Fibroblast of mammary gland (primary cell): ENCODE measurements at regions not wholly inside any gene's neighbourhood (a gene's known extent, or its start where the extent isn't known, plus 50 kb on each side); places are given as distances from the start of the nearest gene placed in this dataset.
A peak's percentile ranks its signal among the peaks of the same experiment; 100 is the strongest.

ENCODE experiments used
- DNase-seq: peaks from one replicate; pipeline ENCODE4 v3.0.0-alpha.2; 2010; ENCODE audit warnings: low read depth
- H3K4me3 ChIP-seq: 2 replicates; pipeline ENCODE4 v1.5.1; 2011; ENCODE audit warnings: low read depth, mild to moderate bottlenecking, low read length, moderate library complexity; ENCODE audit not compliant: control insufficient read depth
- TF ChIP-seq, protein P1 (sequence below): conservative IDR thresholded peaks from 2 replicates; pipeline ENCODE4 v1.5.1; 2011; ENCODE audit warnings: low read depth, low read length, inconsistent platforms; ENCODE audit not compliant: control insufficient read depth, insufficient read depth

DNA sequence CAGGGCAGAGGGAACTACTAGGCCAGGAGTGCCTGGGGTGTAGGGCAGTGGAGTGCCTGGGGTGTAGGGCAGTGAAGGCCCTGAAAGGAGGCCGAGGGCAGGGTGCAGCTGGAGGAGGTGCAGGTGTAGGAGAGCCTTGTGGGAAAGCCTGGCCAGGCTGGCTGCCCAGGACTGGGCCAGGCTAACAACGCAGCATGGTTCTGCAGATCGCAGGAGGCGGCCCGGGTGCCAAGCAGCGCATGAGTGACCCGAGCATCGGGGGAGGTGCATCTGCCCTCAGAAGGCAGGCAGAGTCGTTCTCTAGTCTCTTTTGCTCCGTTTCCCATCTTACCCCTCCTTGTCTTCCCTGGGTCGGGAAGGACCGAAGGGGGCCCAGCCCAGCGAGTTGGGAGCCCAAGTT, 151.5 kb upstream of the PHACTR3 start:
- no peak overlapping the region for H3K4me3 ChIP-seq
- TF ChIP-seq, protein P1, sequence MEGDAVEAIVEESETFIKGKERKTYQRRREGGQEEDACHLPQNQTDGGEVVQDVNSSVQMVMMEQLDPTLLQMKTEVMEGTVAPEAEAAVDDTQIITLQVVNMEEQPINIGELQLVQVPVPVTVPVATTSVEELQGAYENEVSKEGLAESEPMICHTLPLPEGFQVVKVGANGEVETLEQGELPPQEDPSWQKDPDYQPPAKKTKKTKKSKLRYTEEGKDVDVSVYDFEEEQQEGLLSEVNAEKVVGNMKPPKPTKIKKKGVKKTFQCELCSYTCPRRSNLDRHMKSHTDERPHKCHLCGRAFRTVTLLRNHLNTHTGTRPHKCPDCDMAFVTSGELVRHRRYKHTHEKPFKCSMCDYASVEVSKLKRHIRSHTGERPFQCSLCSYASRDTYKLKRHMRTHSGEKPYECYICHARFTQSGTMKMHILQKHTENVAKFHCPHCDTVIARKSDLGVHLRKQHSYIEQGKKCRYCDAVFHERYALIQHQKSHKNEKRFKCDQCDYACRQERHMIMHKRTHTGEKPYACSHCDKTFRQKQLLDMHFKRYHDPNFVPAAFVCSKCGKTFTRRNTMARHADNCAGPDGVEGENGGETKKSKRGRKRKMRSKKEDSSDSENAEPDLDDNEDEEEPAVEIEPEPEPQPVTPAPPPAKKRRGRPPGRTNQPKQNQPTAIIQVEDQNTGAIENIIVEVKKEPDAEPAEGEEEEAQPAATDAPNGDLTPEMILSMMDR: no peak
- no peak for DNase-seq

DNA sequence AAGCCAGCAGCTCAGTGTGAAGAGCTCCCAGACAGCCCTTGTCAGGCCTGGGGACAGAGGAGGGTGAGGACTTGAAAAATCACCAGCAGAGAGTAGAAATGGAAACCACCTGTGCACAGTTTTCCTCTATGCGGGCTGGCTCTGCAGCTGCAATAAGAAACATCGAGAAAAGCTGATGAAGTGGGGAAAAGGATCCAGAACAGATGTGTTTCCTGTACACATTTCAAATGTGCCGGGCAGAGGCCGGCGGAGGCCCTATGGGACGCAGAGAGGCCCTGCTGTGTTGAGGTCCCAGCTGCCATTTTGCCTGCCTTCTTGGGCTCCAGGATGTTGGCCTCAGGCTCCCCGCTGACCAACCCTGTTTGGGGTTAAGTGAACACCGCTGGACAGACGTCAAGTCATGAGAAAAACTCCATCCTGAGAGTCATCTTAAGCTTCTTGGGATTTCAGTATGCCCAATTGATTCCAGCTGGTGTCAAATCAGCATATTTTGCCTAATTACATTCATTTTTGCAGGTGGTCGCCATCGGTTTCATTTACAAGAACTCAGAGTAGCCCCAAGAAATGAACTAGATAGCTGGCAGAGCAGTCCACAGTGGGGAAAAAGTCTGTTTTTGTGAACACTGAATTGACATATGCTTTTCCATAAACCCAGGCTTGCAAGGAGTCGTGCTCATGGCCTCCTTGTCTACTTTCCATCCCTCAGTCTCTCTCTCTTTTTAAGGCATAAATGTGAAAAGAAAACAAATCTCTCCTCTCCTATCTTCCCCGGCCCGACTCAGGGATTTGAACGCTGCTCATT, 150.4 kb upstream of the PHACTR3 start:
- no peak overlapping the region for H3K4me3 ChIP-seq
- TF ChIP-seq, protein P1: no peak
- no peak for DNase-seq

DNA sequence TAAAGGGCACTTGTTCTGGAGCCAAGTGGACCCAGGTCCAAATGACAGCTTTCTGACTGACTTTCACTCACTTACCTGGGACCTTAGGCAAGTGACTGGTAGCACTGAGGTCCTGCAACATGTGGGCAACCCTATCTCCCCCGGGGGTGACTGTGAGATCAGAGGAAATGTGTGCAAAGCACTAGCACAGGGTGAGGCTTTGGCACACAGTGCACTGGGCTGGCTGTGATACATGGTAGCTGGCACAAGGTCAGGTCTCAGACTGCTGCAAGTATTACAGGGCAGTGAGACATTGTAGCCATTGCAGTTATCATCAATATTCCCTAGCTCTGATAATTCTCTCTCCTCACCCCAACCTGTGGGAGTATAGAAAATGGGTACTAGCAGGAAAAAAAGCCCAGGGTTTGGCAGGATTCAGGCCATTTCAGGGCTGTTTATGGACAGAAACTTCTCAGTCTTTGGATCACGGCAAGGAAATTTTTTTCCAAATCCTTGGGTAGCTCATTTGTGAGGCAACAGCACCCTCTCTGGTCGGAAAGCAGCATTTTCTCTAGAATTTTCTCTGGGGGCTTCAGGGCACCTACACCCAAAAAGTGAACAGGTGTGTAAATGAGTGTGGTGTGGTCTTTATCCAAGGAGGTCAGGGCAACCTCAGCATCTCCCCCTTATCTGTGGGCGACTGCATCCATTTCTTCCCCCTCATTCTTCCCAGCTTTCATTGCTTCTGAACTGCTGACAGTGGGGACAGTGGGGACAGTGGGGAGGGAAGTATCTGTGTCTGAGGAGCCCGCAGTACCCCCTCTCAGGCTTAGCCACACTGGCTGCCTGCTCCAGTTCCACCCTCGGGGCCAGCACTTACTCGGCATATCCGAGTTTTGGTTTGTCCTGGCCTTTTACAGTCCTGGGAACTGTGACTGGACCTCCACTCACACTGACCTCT, 148.7 kb upstream of the PHACTR3 start:
- peak; percentile 4 for DNase-seq
- TF ChIP-seq, protein P1: peak; percentile 43
- H3K4me3 ChIP-seq: no peak overlapping the region

DNA sequence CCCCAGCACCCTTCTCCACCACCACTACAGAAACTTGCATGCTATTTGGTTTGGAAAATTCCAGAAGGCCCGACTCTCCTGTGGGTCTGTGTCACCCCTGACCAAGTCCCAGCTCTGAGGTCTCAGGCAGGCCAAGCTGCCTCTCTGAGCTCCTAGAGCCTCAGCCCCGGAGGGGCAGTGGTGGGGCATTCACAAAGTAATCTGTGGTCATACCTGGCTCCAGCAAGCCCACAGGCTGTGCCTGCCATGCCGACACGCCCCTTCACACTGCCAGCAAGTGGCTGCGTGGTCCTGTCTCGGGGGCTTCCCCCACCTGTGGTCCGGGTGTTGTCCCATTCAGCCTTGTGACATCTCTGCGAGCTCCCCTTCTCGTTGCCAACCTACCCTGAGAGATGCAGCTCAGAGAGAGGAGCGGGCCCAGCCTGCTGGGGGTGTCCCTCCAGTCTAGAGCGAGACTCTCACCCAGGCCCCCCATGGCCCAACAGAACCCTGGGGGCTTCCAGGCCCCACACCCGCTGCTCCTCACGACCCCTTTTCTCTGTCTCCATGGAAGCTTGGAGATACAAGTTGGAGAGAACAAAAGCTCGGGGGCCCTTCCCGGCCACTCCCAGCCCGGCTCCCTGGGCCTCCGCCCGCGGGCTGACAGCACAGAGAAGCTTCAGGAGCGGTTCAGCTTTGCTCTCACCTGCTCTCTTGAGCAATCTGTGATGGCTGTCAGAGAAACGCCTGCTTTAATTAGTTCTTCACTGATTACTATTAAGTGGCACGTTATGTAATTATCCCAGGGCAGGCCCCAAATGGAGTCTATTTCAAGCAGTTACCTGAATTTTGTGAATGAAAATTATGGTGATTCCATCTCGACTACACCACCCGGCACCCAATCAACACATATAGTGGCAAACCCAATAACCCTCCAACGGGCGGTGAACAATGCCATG, 147.7 kb upstream of the PHACTR3 start:
- H3K4me3 ChIP-seq: no peak overlapping the region
- no peak for DNase-seq
- TF ChIP-seq, protein P1: no peak

DNA sequence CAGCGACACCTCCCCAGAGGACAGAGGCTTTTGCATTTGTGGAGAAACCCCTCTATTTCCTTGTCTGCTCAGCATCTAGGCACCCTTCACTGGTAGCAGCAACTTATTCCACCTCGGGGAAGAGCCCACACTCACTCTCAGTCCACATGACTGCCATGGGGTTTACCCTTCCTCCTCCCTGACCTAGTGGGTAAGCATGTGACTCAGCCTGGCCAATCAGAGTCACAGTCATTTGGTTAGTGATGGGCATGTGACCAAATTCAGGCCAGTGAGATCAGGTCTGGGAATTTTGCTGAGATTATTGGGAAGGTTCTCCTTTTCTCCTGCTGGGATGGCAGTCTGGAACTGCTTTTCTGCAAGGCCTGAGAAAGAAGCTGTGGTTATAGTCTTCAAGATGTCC, 145.7 kb upstream of the PHACTR3 start:
- no peak overlapping the region for H3K4me3 ChIP-seq
- TF ChIP-seq, protein P1: no peak
- no peak for DNase-seq

DNA sequence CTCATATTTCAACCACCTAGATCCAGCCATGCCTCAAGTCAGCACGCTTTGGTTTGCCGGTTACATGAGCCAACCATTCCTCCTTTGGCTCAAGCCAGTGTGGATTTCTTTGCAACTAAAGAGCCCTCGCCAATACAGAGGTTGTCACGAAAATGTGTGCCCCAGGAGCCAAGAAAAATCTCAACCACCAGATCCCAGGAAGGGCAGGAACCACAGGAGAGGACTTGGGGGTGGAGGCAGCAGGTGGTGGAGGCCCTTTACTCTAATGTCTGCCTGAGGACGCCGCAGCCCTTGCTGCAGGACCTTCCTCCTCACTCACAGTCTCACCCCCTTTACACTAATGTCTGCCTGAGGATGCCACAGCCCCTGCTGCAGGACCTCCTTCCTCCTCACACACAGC, 144.8 kb upstream of the PHACTR3 start:
- no peak for DNase-seq
- TF ChIP-seq, protein P1: no peak
- no peak overlapping the region for H3K4me3 ChIP-seq
